ENCODE measurements at regions not wholly inside any gene's neighbourhood (a gene's known extent, or its start where the extent isn't known, plus 50 kb on each side); places are given as distances from the start of the nearest gene placed in this dataset.

DNA sequence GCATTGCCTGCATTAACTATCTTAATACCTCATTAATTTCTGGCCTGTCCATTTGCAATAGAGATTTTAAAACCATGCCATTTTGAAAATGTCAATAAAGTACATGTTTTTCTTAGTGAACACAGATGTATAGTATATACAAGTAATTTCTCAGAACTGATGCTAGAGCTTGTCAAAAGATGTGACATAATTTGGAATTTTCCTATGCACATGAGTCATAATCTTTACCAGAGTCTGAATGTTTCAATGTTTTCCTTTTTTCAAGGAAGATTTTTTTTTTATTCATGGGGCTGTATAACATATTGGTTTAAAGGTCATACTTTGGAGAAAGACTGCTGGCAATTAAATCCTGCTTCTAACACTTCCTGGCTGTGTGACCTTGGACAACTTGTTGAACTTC, 1347.5 kb upstream of the ADGRB3 start:
- no peak for TF ChIP-seq CTCF (IDR thresholded peaks at IDR 0.05)
- DNase-seq (no peak), ATAC-seq (no peak)
- Histone ChIP-seq H3K4me3 (ENCODE audit: low read length) (no peak overlapping the region), H3K36me3 (ENCODE audit: control insufficient read depth, insufficient read depth, low read length) (no peaks in the 10 kb centered on the region), H3K27ac (ENCODE audit: low read length) (no peak overlapping the region), H3K4me1 (ENCODE audit: control insufficient read depth, insufficient read depth, low read length) (no peaks in the 10 kb centered on the region), H3K27me3 (ENCODE audit: control insufficient read depth, insufficient read depth, low read length) (no peaks in the 10 kb centered on the region), H3K9me3 (ENCODE audit: control insufficient read depth, insufficient read depth, low read length) (peaks cover 2% of the 10 kb centered on the region)
- Mint-ChIP-seq H3K4me3 (no peak overlapping the region), H3K27me3 (ENCODE audit: low read depth in 2 of 2) (no peaks in the 10 kb centered on the region), H3K4me1 (no peaks in the 10 kb centered on the region), H3K36me3 (no peaks in the 10 kb centered on the region), H3K27ac (no peak overlapping the region), H3K9me3 (peaks cover 5 to 9% of the 10 kb centered on the region in 2 donors)
- intact Hi-C loops (cut with micrococcal nuclease), result no loop called here

GRCh38 chr6:67285770-67286495, 1349.1 kb upstream of the ADGRB3 start:
- ATAC-seq, result no peak
- no peak for DNase-seq
- no peak overlapping the region for H3K27ac Mint-ChIP-seq
- H3K9me3 ChIP-seq (ENCODE audit: control insufficient read depth, insufficient read depth, low read length), result peaks cover 2% of the 10 kb centered on the region
- peaks cover 8 to 9% of the 10 kb centered on the region in 2 donors for H3K9me3 Mint-ChIP-seq
- H3K36me3 Mint-ChIP-seq, result no peaks in the 10 kb centered on the region
- no peak for TF ChIP-seq CTCF (IDR thresholded peaks at IDR 0.05)
- H3K27ac ChIP-seq (ENCODE audit: low read length), result no peak overlapping the region
- H3K4me3 ChIP-seq (ENCODE audit: low read length), result no peak overlapping the region
- no peaks in the 10 kb centered on the region for H3K4me1 ChIP-seq (ENCODE audit: control insufficient read depth, insufficient read depth, low read length)
- H3K27me3 ChIP-seq (ENCODE audit: control insufficient read depth, insufficient read depth, low read length), result no peaks in the 10 kb centered on the region
- no peaks in the 10 kb centered on the region for H3K4me1 Mint-ChIP-seq
- no peaks in the 10 kb centered on the region for H3K36me3 ChIP-seq (ENCODE audit: control insufficient read depth, insufficient read depth, low read length)
- no peaks in the 10 kb centered on the region for H3K27me3 Mint-ChIP-seq (ENCODE audit: low read depth in 2 of 2)
- intact Hi-C loops (cut with micrococcal nuclease), result no loop called here
- no peak overlapping the region for H3K4me3 Mint-ChIP-seq

GRCh38 chr6:67277312-67277711, 1357.8 kb upstream of the ADGRB3 start:
- no peak for ATAC-seq
- WGBS (ENCODE audit: insufficient coverage), result 86% methylated on average over 2 of the region's 2 CpGs

More at GRCh38 chr6:67277312-67277711, 1357.8 kb upstream of the ADGRB3 start:
- Mint-ChIP-seq H3K4me3 (no peak overlapping the region), H3K4me1 (no peaks in the 10 kb centered on the region), H3K9me3 (peaks cover 6 to 21% of the 10 kb centered on the region in 2 donors), H3K36me3 (no peaks in the 10 kb centered on the region), H3K27ac (no peak overlapping the region), H3K27me3 (ENCODE audit: low read depth in 2 of 2) (no peaks in the 10 kb centered on the region)
- Histone ChIP-seq H3K27me3 (ENCODE audit: control insufficient read depth, insufficient read depth, low read length) (no peaks in the 10 kb centered on the region), H3K9me3 (ENCODE audit: control insufficient read depth, insufficient read depth, low read length) (peaks cover 3% of the 10 kb centered on the region), H3K36me3 (ENCODE audit: control insufficient read depth, insufficient read depth, low read length) (no peaks in the 10 kb centered on the region), H3K4me1 (ENCODE audit: control insufficient read depth, insufficient read depth, low read length) (no peaks in the 10 kb centered on the region), H3K4me3 (ENCODE audit: low read length) (no peak overlapping the region), H3K27ac (ENCODE audit: low read length) (no peak overlapping the region)
- no peak for DNase-seq
- no peak for TF ChIP-seq CTCF (IDR thresholded peaks at IDR 0.05)
- intact Hi-C loops (cut with micrococcal nuclease), result no loop called here
